A673 (cell line): ENCODE measurements at regions not wholly inside any gene's neighbourhood (a gene's known extent, or its start where the extent isn't known, plus 50 kb on each side); places are given as distances from the start of the nearest gene placed in this dataset.

Experiments
- CTCF ChIP-seq: fragments of 300-800, 200-600 bp; sonication (generic); conservative IDR thresholded peaks from 2 replicates; pipeline ENCODE4 v1.5.1; 2017; ENCODE audit warnings: low read depth, mild to moderate bottlenecking, antibody characterized with exemption, low read length, moderate library complexity, mixed read lengths
- EZH2 ChIP-seq: fragments of 200-600 bp; sonication (generic); IDR thresholded peaks from 2 replicates; pipeline ENCODE4 v1.6.1; 2017; ENCODE audit warnings: borderline replicate concordance, low read depth, mild to moderate bottlenecking, mixed read lengths, antibody characterized with exemption, low read length; ENCODE audit not compliant: poor library complexity, severe bottlenecking

- no peak for TF ChIP-seq CTCF
- no peak for TF ChIP-seq EZH2
These were observed 346.4 kb downstream of the FGF9 start for GRCh38 chr13:22017226-22017625.
